H9 (cell line): ENCODE measurements at regions not wholly inside any gene's neighbourhood (a gene's known extent, or its start where the extent isn't known, plus 50 kb on each side); places are given as distances from the start of the nearest gene placed in this dataset.

Experiments
- DNase-seq: peaks from one replicate; pipeline ENCODE4 v3.0.0-alpha.2; 2017
- H2AFZ ChIP-seq: one replicate; pipeline ENCODE4 v1.6.1; 2013; ENCODE audit warnings: mild to moderate bottlenecking, low read length, control low read depth, moderate library complexity
- H2AK5ac ChIP-seq: 2 replicates; pipeline ENCODE4 v1.6.1; 2013; ENCODE audit warnings: low read length, control low read depth, mixed read lengths; ENCODE audit not compliant: insufficient read length
- H2BK120ac ChIP-seq: one replicate; pipeline ENCODE4 v1.6.1; 2013; ENCODE audit warnings: low read depth, mild to moderate bottlenecking, low read length, control low read depth, inconsistent platforms; ENCODE audit not compliant: poor library complexity, severe bottlenecking
- H2BK12ac ChIP-seq: 2 replicates; pipeline ENCODE4 v1.6.1; 2013; ENCODE audit warnings: low read length, control low read depth, mixed read lengths, low read depth; ENCODE audit not compliant: insufficient read length
- H2BK15ac ChIP-seq: 2 replicates; pipeline ENCODE4 v1.6.1; 2013; ENCODE audit warnings: low read depth, low read length, control low read depth
- H2BK20ac ChIP-seq: one replicate; pipeline ENCODE4 v1.6.1; 2013; ENCODE audit warnings: low read depth, mild to moderate bottlenecking, low read length, control low read depth, inconsistent platforms; ENCODE audit not compliant: poor library complexity, severe bottlenecking
- H2BK5ac ChIP-seq: 2 replicates; pipeline ENCODE4 v1.6.1; 2013; ENCODE audit warnings: low read length, control low read depth, mixed read lengths; ENCODE audit not compliant: insufficient read length
- H3K14ac ChIP-seq: 2 replicates; pipeline ENCODE4 v1.6.1; 2013; ENCODE audit warnings: low read length, control low read depth; ENCODE audit not compliant: insufficient read depth
- H3K18ac ChIP-seq: 2 replicates; pipeline ENCODE4 v1.6.1; 2013; ENCODE audit warnings: low read depth, mild to moderate bottlenecking, mixed read lengths, low read length, control low read depth; ENCODE audit not compliant: insufficient read length
- H3K23ac ChIP-seq: 2 replicates; pipeline ENCODE4 v1.6.1; 2013; ENCODE audit warnings: low read length, control low read depth, mixed read lengths, low read depth; ENCODE audit not compliant: insufficient read length
- H3K23me2 ChIP-seq: 2 replicates; pipeline ENCODE4 v1.6.1; 2013; ENCODE audit warnings: low read depth, mild to moderate bottlenecking, mixed read lengths, low read length, control low read depth; ENCODE audit not compliant: insufficient read length, poor library complexity, severe bottlenecking
- H3K27ac ChIP-seq: 2 replicates; pipeline ENCODE4 v1.5.1; 2013; ENCODE audit warnings: low read length, control low read depth, mixed read lengths, low read depth; ENCODE audit not compliant: insufficient read length
- H3K27me3 ChIP-seq: 2 replicates; pipeline ENCODE4 v1.6.1; 2013; ENCODE audit warnings: low read length, control low read depth, inconsistent platforms; ENCODE audit not compliant: insufficient read depth
- H3K4ac ChIP-seq: 2 replicates; pipeline ENCODE4 v1.6.1; 2013; ENCODE audit warnings: low read depth, mild to moderate bottlenecking, control low read depth, inconsistent platforms, low read length, moderate library complexity
- H3K4me1 ChIP-seq: 2 replicates; pipeline ENCODE4 v1.6.1; 2013; ENCODE audit warnings: low read length, control low read depth, inconsistent platforms; ENCODE audit not compliant: insufficient read depth
- H3K4me2 ChIP-seq: 2 replicates; pipeline ENCODE4 v1.6.1; 2013; ENCODE audit warnings: low read length, control low read depth, mixed read lengths; ENCODE audit not compliant: insufficient read length, insufficient read depth
- H3K56ac ChIP-seq: 2 replicates; pipeline ENCODE4 v1.6.1; 2013; ENCODE audit warnings: low read depth, mild to moderate bottlenecking, mixed read lengths, low read length, control low read depth; ENCODE audit not compliant: insufficient read length
- H3K79me1 ChIP-seq: 2 replicates; pipeline ENCODE4 v1.6.1; 2013; ENCODE audit warnings: low read depth, mild to moderate bottlenecking, moderate library complexity, low read length, control low read depth, inconsistent platforms; ENCODE audit not compliant: insufficient read depth, poor library complexity, severe bottlenecking
- H3K79me2 ChIP-seq: 2 replicates; pipeline ENCODE4 v1.6.1; 2013; ENCODE audit warnings: low read length, control low read depth, inconsistent platforms; ENCODE audit not compliant: insufficient read depth
- H3K9ac ChIP-seq: 2 replicates; pipeline ENCODE4 v1.6.1; 2013; ENCODE audit warnings: low read length, control low read depth, mixed read lengths; ENCODE audit not compliant: insufficient read length; ENCODE audit errors: extremely low read depth
- H3K9me3 ChIP-seq: one replicate; pipeline ENCODE4 v1.6.1; 2013; ENCODE audit warnings: low read depth, low read length, inconsistent platforms; ENCODE audit not compliant: control insufficient read depth
- H3T11ph ChIP-seq: one replicate; pipeline ENCODE4 v1.6.1; 2013; ENCODE audit warnings: mild to moderate bottlenecking, low read length, control low read depth, inconsistent platforms
- H4K20me1 ChIP-seq: one replicate; pipeline ENCODE4 v1.6.1; 2013; ENCODE audit not compliant: control insufficient read depth, insufficient read length, insufficient read depth
- H4K5ac ChIP-seq: 2 replicates; pipeline ENCODE4 v1.6.1; 2013; ENCODE audit warnings: low read depth, mild to moderate bottlenecking, mixed read lengths, low read length, control low read depth; ENCODE audit not compliant: insufficient read length
- H4K8ac ChIP-seq: replicated peaks from 2 replicates; pipeline ENCODE4 v1.6.1; 2013; ENCODE audit warnings: low read length, control low read depth, mixed read lengths, low read depth; ENCODE audit not compliant: insufficient read length
- H4K91ac ChIP-seq: 2 replicates; pipeline ENCODE4 v1.6.1; 2013; ENCODE audit warnings: low read depth, mild to moderate bottlenecking, moderate library complexity, mixed read lengths, low read length, control low read depth; ENCODE audit not compliant: insufficient read length
- H3K27ac Mint-ChIP-seq, 3 experiments: 2 replicates in 2 of 3; 3 replicates in 1 of 3; pipeline ENCODE4 v1.8.0; 2020 to 2021; ENCODE audit warnings: mixed read lengths in 3 of 3, mild to moderate bottlenecking in 1 of 3, moderate library complexity in 1 of 3
- H3K27me3 Mint-ChIP-seq: 2 replicates; pipeline ENCODE4 v1.8.0; 2021; ENCODE audit warnings: low read depth, mild to moderate bottlenecking, moderate library complexity, mixed read lengths
- H3K36me3 Mint-ChIP-seq, 3 experiments: 2 replicates in 2 of 3; 3 replicates in 1 of 3; pipeline ENCODE4 v1.8.0; 2020 to 2021; ENCODE audit warnings: low read depth in 3 of 3, mixed read lengths in 3 of 3; ENCODE audit not compliant: insufficient read depth in 1 of 3
- H3K4me1 Mint-ChIP-seq, 2 experiments: 2 replicates each; pipeline ENCODE4 v1.8.0; 2020; ENCODE audit warnings: mixed read lengths in 2 of 2
- H3K4me3 Mint-ChIP-seq, 2 experiments: 2 replicates in 1 of 2; 3 replicates in 1 of 2; pipeline ENCODE4 v1.8.0; 2020 to 2021; ENCODE audit warnings: mild to moderate bottlenecking in 2 of 2, mixed read lengths in 2 of 2, moderate library complexity in 1 of 2
- H3K9me3 Mint-ChIP-seq, 2 experiments: 2 replicates in 1 of 2; 3 replicates in 1 of 2; pipeline ENCODE4 v1.8.0; 2020; ENCODE audit warnings: mild to moderate bottlenecking in 2 of 2, mixed read lengths in 2 of 2, moderate library complexity in 1 of 2
- WGBS: extraction: QIAGEN DNeasy Blood & Tissue Kit; methylation state at CpG from one replicate; pipeline ENCODE4 v1.1.7; 2013; ENCODE audit warnings: missing lambda C conversion rate, low lambda C conversion rate, mixed read lengths; ENCODE audit not compliant: insufficient read length; ENCODE audit errors: extremely low coverage; 5-methylcytosine and 5-hydroxymethylcytosine counted together
- TF ChIP-seq, protein P1 (sequence below): fragments of 200-600 bp; sonication (generic); conservative IDR thresholded peaks from 3 replicates; pipeline ENCODE4 v1.8.0; 2021; ENCODE audit warnings: antibody characterized with exemption, mild to moderate bottlenecking

DNA sequence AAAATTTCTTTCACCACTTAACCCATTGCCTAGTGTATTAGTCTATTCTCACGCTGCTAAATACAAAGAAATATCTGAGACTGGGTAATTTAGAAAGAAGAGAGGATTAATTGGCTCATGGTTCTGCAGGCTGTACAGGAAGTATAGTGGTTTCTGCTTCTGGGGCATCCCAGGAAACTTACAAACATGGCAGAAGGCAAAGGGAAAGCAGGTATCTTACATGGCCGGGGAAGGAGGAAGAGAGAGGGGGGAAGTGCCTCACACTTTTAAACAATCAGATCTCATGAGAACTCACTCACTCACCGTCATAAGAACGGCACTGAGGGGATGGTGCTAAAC is 931.4 kb upstream of the SOX9 start:
- Histone ChIP-seq H4K5ac (no peak overlapping the region), H4K20me1 (no peaks in the 10 kb centered on the region), H3K4me1 (no peaks in the 10 kb centered on the region), H3K14ac (no peak overlapping the region), H3K79me1 (no peaks in the 10 kb centered on the region), H2BK15ac (no peak overlapping the region), H4K8ac (no peak overlapping the region), H2BK20ac (no peak overlapping the region), H2AK5ac (no peak overlapping the region), H3T11ph (no peak overlapping the region), H3K27me3 (no peaks in the 10 kb centered on the region), H3K23ac (no peak overlapping the region), H3K4me2 (no peak overlapping the region), H3K9me3 (no peaks in the 10 kb centered on the region), H2AFZ (no peak overlapping the region), H3K56ac (no peak overlapping the region), H3K27ac (no peak overlapping the region), H3K18ac (no peak overlapping the region), H2BK5ac (no peak overlapping the region), H2BK120ac (no peak overlapping the region), H3K9ac (no peak overlapping the region), H3K79me2 (no peaks in the 10 kb centered on the region), H3K23me2 (no peaks in the 10 kb centered on the region), H2BK12ac (no peak overlapping the region), H3K4ac (no peak overlapping the region), H4K91ac (no peak overlapping the region)
- Mint-ChIP-seq H3K9me3 (no peaks in the 10 kb centered on the region), H3K4me3 (no peak overlapping the region), H3K27ac (no peak overlapping the region), H3K27me3 (no peaks in the 10 kb centered on the region), H3K36me3 (no peaks in the 10 kb centered on the region; a peak in 1 of 7 replicates), H3K4me1 (no peaks in the 10 kb centered on the region)
- TF ChIP-seq, protein P1, sequence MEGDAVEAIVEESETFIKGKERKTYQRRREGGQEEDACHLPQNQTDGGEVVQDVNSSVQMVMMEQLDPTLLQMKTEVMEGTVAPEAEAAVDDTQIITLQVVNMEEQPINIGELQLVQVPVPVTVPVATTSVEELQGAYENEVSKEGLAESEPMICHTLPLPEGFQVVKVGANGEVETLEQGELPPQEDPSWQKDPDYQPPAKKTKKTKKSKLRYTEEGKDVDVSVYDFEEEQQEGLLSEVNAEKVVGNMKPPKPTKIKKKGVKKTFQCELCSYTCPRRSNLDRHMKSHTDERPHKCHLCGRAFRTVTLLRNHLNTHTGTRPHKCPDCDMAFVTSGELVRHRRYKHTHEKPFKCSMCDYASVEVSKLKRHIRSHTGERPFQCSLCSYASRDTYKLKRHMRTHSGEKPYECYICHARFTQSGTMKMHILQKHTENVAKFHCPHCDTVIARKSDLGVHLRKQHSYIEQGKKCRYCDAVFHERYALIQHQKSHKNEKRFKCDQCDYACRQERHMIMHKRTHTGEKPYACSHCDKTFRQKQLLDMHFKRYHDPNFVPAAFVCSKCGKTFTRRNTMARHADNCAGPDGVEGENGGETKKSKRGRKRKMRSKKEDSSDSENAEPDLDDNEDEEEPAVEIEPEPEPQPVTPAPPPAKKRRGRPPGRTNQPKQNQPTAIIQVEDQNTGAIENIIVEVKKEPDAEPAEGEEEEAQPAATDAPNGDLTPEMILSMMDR = no peak
- WGBS = no CpG with 5 or more reads among the region's 4 CpGs
- no peak for DNase-seq
